ENCODE measurements at regions not wholly inside any gene's neighbourhood (a gene's known extent, or its start where the extent isn't known, plus 50 kb on each side); places are given as distances from the start of the nearest gene placed in this dataset.

- no peaks in the 10 kb centered on the region for H3K9me2 ChIP-seq (replicated peaks; ENCODE audit: insufficient read depth, low read length)
- no peak overlapping the region for H3K4me2 ChIP-seq (ENCODE audit: low read depth, low read length, poor library complexity, severe bottlenecking)
- H3K27ac ChIP-seq (ENCODE audit: low read depth, low read length) = no peak overlapping the region
- H3K9ac ChIP-seq (ENCODE audit: low read length) = no peak overlapping the region
- H3F3A ChIP-seq (ENCODE audit: insufficient read depth) = no peaks in the 10 kb centered on the region
- no peaks in the 10 kb centered on the region for H3K27me3 ChIP-seq (ENCODE audit: low read length)
- no peaks in the 10 kb centered on the region for H3K79me2 ChIP-seq (ENCODE audit: insufficient read depth, low read length)
- H3K36me3 ChIP-seq (ENCODE audit: low read length) = no peaks in the 10 kb centered on the region
- H3K4me3 ChIP-seq (ENCODE audit: insufficient read depth, low read length, poor library complexity, severe bottlenecking) = no peak overlapping the region
- no peaks in the 10 kb centered on the region for H3K9me3 ChIP-seq (ENCODE audit: insufficient read depth, low read length)
- TF ChIP-seq CTCF (IDR thresholded peaks at IDR 0.05; ENCODE audit: insufficient read depth, low read length, poor library complexity, severe bottlenecking) (no peak), EZH2phosphoT487 (conservative IDR thresholded peaks at IDR 0.05; ENCODE audit: low read length) (no peak)
- no peak overlapping the region for H2AFZ ChIP-seq (ENCODE audit: low read depth, low read length, severe bottlenecking)
- no peaks in the 10 kb centered on the region for H4K20me1 ChIP-seq (ENCODE audit: low read depth, low read length)
Measured at GRCh38 chr20:4483486-4483885, 202.8 kb upstream of the PRNP start.

- no peaks in the 10 kb centered on the region for H3K9me2 ChIP-seq (replicated peaks; ENCODE audit: insufficient read depth, low read length)
- H4K20me1 ChIP-seq (ENCODE audit: low read depth, low read length) = no peaks in the 10 kb centered on the region
- no peaks in the 10 kb centered on the region for H3K79me2 ChIP-seq (ENCODE audit: insufficient read depth, low read length)
- H3K36me3 ChIP-seq (ENCODE audit: low read length) = no peaks in the 10 kb centered on the region
- no peaks in the 10 kb centered on the region for H3K27me3 ChIP-seq (ENCODE audit: low read length)
- H3K9me3 ChIP-seq (ENCODE audit: insufficient read depth, low read length) = no peaks in the 10 kb centered on the region
- no peak overlapping the region for H3K9ac ChIP-seq (ENCODE audit: low read length)
- no peaks in the 10 kb centered on the region for H3F3A ChIP-seq (ENCODE audit: insufficient read depth)
- H3K4me3 ChIP-seq (ENCODE audit: insufficient read depth, low read length, poor library complexity, severe bottlenecking) = no peak overlapping the region
- TF ChIP-seq CTCF (IDR thresholded peaks at IDR 0.05; ENCODE audit: insufficient read depth, low read length, poor library complexity, severe bottlenecking) = no peak
- no peak for TF ChIP-seq EZH2phosphoT487 (conservative IDR thresholded peaks at IDR 0.05; ENCODE audit: low read length)
- no peak overlapping the region for H2AFZ ChIP-seq (ENCODE audit: low read depth, low read length, severe bottlenecking)
- no peak overlapping the region for H3K4me2 ChIP-seq (ENCODE audit: low read depth, low read length, poor library complexity, severe bottlenecking)
- H3K27ac ChIP-seq (ENCODE audit: low read depth, low read length) = no peak overlapping the region
Measured at GRCh38 chr20:4480104-4480503, 206.2 kb upstream of the PRNP start.

GRCh38 chr20:4476903-4477500 is 209.3 kb upstream of the PRNP start:
- no peak overlapping the region for H3K9ac ChIP-seq (ENCODE audit: low read length)
- TF ChIP-seq CTCF (IDR thresholded peaks at IDR 0.05; ENCODE audit: insufficient read depth, low read length, poor library complexity, severe bottlenecking) (no peak), EZH2phosphoT487 (conservative IDR thresholded peaks at IDR 0.05; ENCODE audit: low read length) (no peak)
- no peak overlapping the region for H3K27ac ChIP-seq (ENCODE audit: low read depth, low read length)
- no peaks in the 10 kb centered on the region for H3K27me3 ChIP-seq (ENCODE audit: low read length)
- H3K9me3 ChIP-seq (ENCODE audit: insufficient read depth, low read length) = no peaks in the 10 kb centered on the region
- no peak overlapping the region for H3K4me2 ChIP-seq (ENCODE audit: low read depth, low read length, poor library complexity, severe bottlenecking)
- H3K4me3 ChIP-seq (ENCODE audit: insufficient read depth, low read length, poor library complexity, severe bottlenecking) = no peak overlapping the region
- H3F3A ChIP-seq (ENCODE audit: insufficient read depth) = no peaks in the 10 kb centered on the region
- H3K79me2 ChIP-seq (ENCODE audit: insufficient read depth, low read length) = no peaks in the 10 kb centered on the region
- no peaks in the 10 kb centered on the region for H3K9me2 ChIP-seq (replicated peaks; ENCODE audit: insufficient read depth, low read length)
- no peaks in the 10 kb centered on the region for H4K20me1 ChIP-seq (ENCODE audit: low read depth, low read length)
- H2AFZ ChIP-seq (ENCODE audit: low read depth, low read length, severe bottlenecking) = no peak overlapping the region
- H3K36me3 ChIP-seq (ENCODE audit: low read length) = no peaks in the 10 kb centered on the region

Data from SU-DHL-6 (cell line).